WTC11 (cell line): ENCODE measurements at regions not wholly inside any gene's neighbourhood (a gene's known extent, or its start where the extent isn't known, plus 50 kb on each side); places are given as distances from the start of the nearest gene placed in this dataset.

Experiments used
- AR ChIP-seq: fragments of 250-450 bp; sonication (Bioruptor Pico); IDR thresholded peaks from 2 replicates; pipeline ENCODE4 v1.9.0; 2021; ENCODE audit warnings: mild to moderate bottlenecking
- CBFB ChIP-seq: sonication (generic); formaldehyde crosslinking; IDR thresholded peaks from 2 replicates; pipeline ENCODE4 v1.8.1; 2022; ENCODE audit warnings: mild to moderate bottlenecking, low read depth, missing genetic modification reagents
- CTCF ChIP-seq: fragments of 200-600 bp; IDR thresholded peaks from 2 replicates; pipeline ENCODE4 v1.8.0; 2022; ENCODE audit warnings: antibody characterized with exemption
- E2F1 ChIP-seq: sonication (generic); formaldehyde crosslinking; IDR thresholded peaks from 2 replicates; pipeline ENCODE4 v1.8.0; 2022; ENCODE audit warnings: mild to moderate bottlenecking, missing genetic modification reagents
- GABPB1 ChIP-seq: sonication (generic); formaldehyde crosslinking; IDR thresholded peaks from 2 replicates; pipeline ENCODE4 v1.8.1; 2023; ENCODE audit warnings: mild to moderate bottlenecking, missing genetic modification reagents
- JUN ChIP-seq: sonication (generic); formaldehyde crosslinking; IDR thresholded peaks from 2 replicates; pipeline ENCODE4 v1.8.0; 2023; ENCODE audit warnings: mild to moderate bottlenecking, missing genetic modification reagents
- NR1H2 ChIP-seq: sonication (generic); formaldehyde crosslinking; IDR thresholded peaks from 2 replicates; pipeline ENCODE4 v1.9.0; 2021; ENCODE audit warnings: mild to moderate bottlenecking, moderate library complexity, missing genetic modification reagents
- PREB ChIP-seq: sonication (generic); formaldehyde crosslinking; IDR thresholded peaks from 2 replicates; pipeline ENCODE4 v1.8.1; 2022; ENCODE audit warnings: mild to moderate bottlenecking, missing genetic modification reagents, moderate library complexity, borderline replicate concordance
- RELA ChIP-seq: sonication (generic); formaldehyde crosslinking; IDR thresholded peaks from 2 replicates; pipeline ENCODE4 v1.8.1; 2022; ENCODE audit warnings: missing genetic modification reagents, mild to moderate bottlenecking, borderline replicate concordance
- USF2 ChIP-seq: sonication (generic); formaldehyde crosslinking; IDR thresholded peaks from 2 replicates; pipeline ENCODE4 v1.8.1; 2023; ENCODE audit warnings: mild to moderate bottlenecking, missing genetic modification reagents, moderate library complexity
- ZBTB43 ChIP-seq: sonication (generic); formaldehyde crosslinking; IDR thresholded peaks from 2 replicates; pipeline ENCODE4 v1.8.1; 2023; ENCODE audit warnings: mild to moderate bottlenecking, missing genetic modification reagents
- ZNF121 ChIP-seq: sonication (generic); formaldehyde crosslinking; IDR thresholded peaks from 2 replicates; pipeline ENCODE4 v1.8.0; 2023; ENCODE audit warnings: missing genetic modification reagents
- ZNF232 ChIP-seq: sonication (generic); formaldehyde crosslinking; IDR thresholded peaks from 2 replicates; pipeline ENCODE4 v1.8.0; 2022; ENCODE audit warnings: mild to moderate bottlenecking, missing genetic modification reagents
- ZNF532 ChIP-seq: fragments of 250-450 bp; sonication (Bioruptor Pico); IDR thresholded peaks from 2 replicates; pipeline ENCODE4 v1.9.0; 2021; ENCODE audit warnings: mild to moderate bottlenecking, borderline replicate concordance

GRCh38 chr4:130197946-130198345 is 1102.0 kb downstream of the C4orf33 start:
- no peak for TF ChIP-seq CTCF
- no peak for TF ChIP-seq RELA (CRISPR knock-in tag)
- TF ChIP-seq GABPB1 (CRISPR knock-in tag): no peak
- TF ChIP-seq PREB (CRISPR knock-in tag): no peak
- no peak for TF ChIP-seq ZNF532
- no peak for TF ChIP-seq E2F1 (CRISPR knock-in tag)
- no peak for TF ChIP-seq ZBTB43 (CRISPR knock-in tag)
- no peak for TF ChIP-seq ZNF121 (CRISPR knock-in tag)
- no peak for TF ChIP-seq ZNF232 (CRISPR knock-in tag)
- TF ChIP-seq CBFB (CRISPR knock-in tag): no peak
- TF ChIP-seq NR1H2 (CRISPR knock-in tag): no peak
- TF ChIP-seq USF2 (CRISPR knock-in tag): no peak
- no peak for TF ChIP-seq AR (CRISPR knock-in tag)
- TF ChIP-seq JUN (CRISPR knock-in tag): no peak
